Glomerular visceral epithelial cell (primary cell): ENCODE measurements at regions not wholly inside any gene's neighbourhood (a gene's known extent, or its start where the extent isn't known, plus 50 kb on each side); places are given as distances from the start of the nearest gene placed in this dataset.
A peak's percentile ranks its signal among the peaks of the same experiment; 100 is the strongest.

Source experiments
- DNase-seq: peaks from one replicate; pipeline ENCODE4 v3.0.0-alpha.2; 2016; ENCODE audit errors: extremely low spot score

- DNase-seq = no peak
Observed at GRCh38 chr17:34172390-34172918, 82.6 kb upstream of the CCL2 start.

GRCh38 chr17:34173241-34173640 is 81.8 kb upstream of the CCL2 start:
- no peak for DNase-seq

GRCh38 chr17:34174496-34174895 is 80.6 kb upstream of the CCL2 start:
- no peak for DNase-seq

GRCh38 chr17:34176440-34176839 is 78.6 kb upstream of the CCL2 start:
- DNase-seq = no peak

- DNase-seq = no peak
Observed at GRCh38 chr17:34177642-34178041, 77.4 kb upstream of the CCL2 start.

- no peak for DNase-seq
Observed at GRCh38 chr17:34178092-34178491, 77.0 kb upstream of the CCL2 start.

- no peak for DNase-seq
Observed at GRCh38 chr17:34182036-34182803, 72.9 kb upstream of the CCL2 start.

GRCh38 chr17:34195987-34196386 is 59.1 kb upstream of the CCL2 start:
- DNase-seq = no peak

- no peak for DNase-seq
Observed at GRCh38 chr17:34198519-34198918, 56.6 kb upstream of the CCL2 start.

GRCh38 chr17:34199454-34199853 is 55.6 kb upstream of the CCL2 start:
- no peak for DNase-seq

- DNase-seq = peak; percentile 84
Observed at GRCh38 chr17:34199932-34200534, 55.1 kb upstream of the CCL2 start.

- DNase-seq = no peak
Observed at GRCh38 chr17:34201225-34201624, 53.9 kb upstream of the CCL2 start.

- DNase-seq = no peak
Observed at GRCh38 chr17:34201767-34202166, 53.3 kb upstream of the CCL2 start.

GRCh38 chr17:34203018-34203638 is 52.0 kb upstream of the CCL2 start:
- DNase-seq = no peak

- DNase-seq = no peak
Observed at GRCh38 chr17:34204402-34204801, 50.7 kb upstream of the CCL2 start.
